Fibroblast of villous mesenchyme (primary cell): ENCODE measurements at regions not wholly inside any gene's neighbourhood (a gene's known extent, or its start where the extent isn't known, plus 50 kb on each side); places are given as distances from the start of the nearest gene placed in this dataset.

Experiments used
- DNase-seq: peaks from one replicate; pipeline ENCODE4 v3.0.0-alpha.2; 2010; ENCODE audit warnings: low read depth
- H3K4me3 ChIP-seq: 2 replicates; pipeline ENCODE4 v1.5.1; 2011; ENCODE audit warnings: low read depth, mild to moderate bottlenecking, low read length
- TF ChIP-seq, protein P1 (sequence below): IDR thresholded peaks from 2 replicates; pipeline ENCODE4 v1.5.1; 2012; ENCODE audit warnings: low read depth, mild to moderate bottlenecking, low read length; ENCODE audit not compliant: insufficient read depth

DNA sequence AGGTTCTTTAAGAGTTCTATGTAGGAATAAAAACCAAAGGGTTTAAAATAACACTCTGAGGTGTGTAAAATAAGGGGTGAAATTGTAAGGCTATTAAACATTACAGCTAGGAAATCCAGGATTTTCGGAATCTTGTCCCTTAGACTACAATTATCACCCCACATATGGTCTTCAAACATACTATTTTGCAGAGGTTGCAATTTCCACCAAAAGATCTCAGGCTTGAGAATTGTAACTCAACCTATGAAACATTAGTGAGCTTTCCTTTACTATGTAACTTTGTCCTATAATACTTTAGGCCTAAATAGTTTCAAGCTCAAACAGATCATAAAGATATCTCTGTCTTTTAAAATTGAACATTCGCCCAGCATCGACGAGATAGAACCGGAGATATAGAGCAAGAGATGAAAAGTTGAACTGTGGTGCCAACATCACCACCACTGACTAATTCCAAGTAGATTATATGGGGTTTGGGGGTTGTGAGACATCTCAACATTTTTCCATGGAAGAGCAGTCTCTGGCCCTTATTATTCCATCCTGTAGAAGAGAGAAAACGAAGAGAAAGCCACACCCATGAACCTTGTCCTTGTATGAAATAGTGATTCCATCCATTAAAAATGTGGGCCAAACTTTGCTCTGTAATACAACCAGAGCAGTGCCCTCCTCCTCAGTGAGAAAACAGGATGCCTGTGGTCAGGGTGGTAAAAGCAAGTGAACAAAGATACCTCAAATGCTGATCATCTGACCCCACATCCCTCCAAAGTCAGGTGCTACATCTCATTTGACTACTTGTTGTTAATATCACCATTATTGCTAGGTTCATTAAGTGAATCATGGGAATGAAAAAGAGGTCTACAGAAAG is 284.5 kb upstream of the GJE1 start:
- no peak overlapping the region for H3K4me3 ChIP-seq
- TF ChIP-seq, protein P1, sequence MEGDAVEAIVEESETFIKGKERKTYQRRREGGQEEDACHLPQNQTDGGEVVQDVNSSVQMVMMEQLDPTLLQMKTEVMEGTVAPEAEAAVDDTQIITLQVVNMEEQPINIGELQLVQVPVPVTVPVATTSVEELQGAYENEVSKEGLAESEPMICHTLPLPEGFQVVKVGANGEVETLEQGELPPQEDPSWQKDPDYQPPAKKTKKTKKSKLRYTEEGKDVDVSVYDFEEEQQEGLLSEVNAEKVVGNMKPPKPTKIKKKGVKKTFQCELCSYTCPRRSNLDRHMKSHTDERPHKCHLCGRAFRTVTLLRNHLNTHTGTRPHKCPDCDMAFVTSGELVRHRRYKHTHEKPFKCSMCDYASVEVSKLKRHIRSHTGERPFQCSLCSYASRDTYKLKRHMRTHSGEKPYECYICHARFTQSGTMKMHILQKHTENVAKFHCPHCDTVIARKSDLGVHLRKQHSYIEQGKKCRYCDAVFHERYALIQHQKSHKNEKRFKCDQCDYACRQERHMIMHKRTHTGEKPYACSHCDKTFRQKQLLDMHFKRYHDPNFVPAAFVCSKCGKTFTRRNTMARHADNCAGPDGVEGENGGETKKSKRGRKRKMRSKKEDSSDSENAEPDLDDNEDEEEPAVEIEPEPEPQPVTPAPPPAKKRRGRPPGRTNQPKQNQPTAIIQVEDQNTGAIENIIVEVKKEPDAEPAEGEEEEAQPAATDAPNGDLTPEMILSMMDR = no peak
- no peak for DNase-seq

- TF ChIP-seq, protein P1 = no peak
- DNase-seq = no peak
- no peak overlapping the region for H3K4me3 ChIP-seq
These were observed 286.1 kb upstream of the GJE1 start for GRCh38 chr6:141846639-141847038.

- H3K4me3 ChIP-seq = no peak overlapping the region
- TF ChIP-seq, protein P1 = no peak
- DNase-seq = no peak
These were observed 289.4 kb upstream of the GJE1 start for GRCh38 chr6:141843178-141843834.

DNA sequence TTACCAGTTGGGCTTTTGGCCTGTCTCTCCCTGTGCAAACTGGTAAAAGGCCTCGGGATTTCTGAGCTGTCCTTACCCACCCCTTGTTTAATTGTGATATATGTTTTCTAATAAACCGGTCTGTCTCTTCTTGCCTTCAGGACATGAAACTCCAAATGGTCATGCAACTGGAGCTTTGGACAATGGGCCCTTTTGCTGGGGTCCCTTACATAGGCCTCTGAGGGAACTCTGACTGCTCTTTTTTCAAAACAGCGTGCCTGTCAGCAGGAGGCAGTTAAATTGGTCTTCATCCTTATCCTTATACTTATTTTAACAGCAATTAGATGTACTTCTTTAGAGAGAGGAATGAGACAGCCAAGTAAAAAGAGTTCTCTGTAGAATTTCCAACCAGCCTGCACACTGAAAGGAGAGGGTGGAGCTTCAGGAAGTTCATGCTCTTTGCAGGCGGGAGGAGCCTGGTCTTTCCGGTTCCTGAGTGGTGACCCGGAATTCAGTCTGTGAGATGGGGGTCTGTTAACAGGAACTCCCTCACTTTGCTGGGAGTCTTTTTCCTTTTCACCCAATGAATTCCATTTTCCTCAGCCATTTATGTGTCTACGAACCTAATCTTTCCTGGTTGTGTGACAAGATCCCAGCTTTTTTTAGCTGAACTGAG is 299.6 kb upstream of the GJE1 start:
- TF ChIP-seq, protein P1 = no peak
- no peak for DNase-seq
- H3K4me3 ChIP-seq = no peak overlapping the region

- no peak overlapping the region for H3K4me3 ChIP-seq
- TF ChIP-seq, protein P1 = no peak
- DNase-seq = no peak
These were observed 302.2 kb upstream of the GJE1 start for GRCh38 chr6:141830530-141830929.

- H3K4me3 ChIP-seq = no peak overlapping the region
- no peak for DNase-seq
- TF ChIP-seq, protein P1 = no peak
These were observed 303.0 kb upstream of the GJE1 start for GRCh38 chr6:141829566-141830360.
